Testis (tissue), 2 donors: ENCODE measurements at regions not wholly inside any gene's neighbourhood (a gene's known extent, or its start where the extent isn't known, plus 50 kb on each side); places are given as distances from the start of the nearest gene placed in this dataset.

ENCODE experiments used
- DNase-seq: peaks from one replicate; pipeline ENCODE4 v3.0.0-alpha.2; 2019
- H3K27ac ChIP-seq, 2 donors: fragments of 200-600 bp; sonication (generic); one replicate each; pipeline ENCODE4 v1.5.1; 2019
- H3K27me3 ChIP-seq: fragments of 200-600 bp; sonication (generic); one replicate; pipeline ENCODE4 v1.5.1; 2019
- H3K36me3 ChIP-seq: fragments of 200-600 bp; sonication (generic); one replicate; pipeline ENCODE4 v1.5.1; 2017; ENCODE audit warnings: low read depth; ENCODE audit errors: missing control alignments
- H3K4me1 ChIP-seq: fragments of 200-600 bp; sonication (generic); one replicate; pipeline ENCODE4 v1.5.1; 2019
- H3K4me3 ChIP-seq, 2 donors: fragments of 200-600 bp; sonication (generic); one replicate each; pipeline ENCODE4 v1.5.1; 2017 to 2019
- H3K9me3 ChIP-seq: fragments of 200-600 bp; sonication (generic); one replicate; pipeline ENCODE4 v1.5.1; 2017
- POLR2A ChIP-seq: fragments of 450-650 bp; IDR thresholded peaks from one replicate; pipeline ENCODE4 v1.6.1; 2017; ENCODE audit warnings: antibody characterized with exemption, mild to moderate bottlenecking, moderate library complexity
- WGBS, 2 donors: methylation state at CpG; one replicate each; pipeline ENCODE4 v1.1.5; 2018; 5-methylcytosine and 5-hydroxymethylcytosine counted together
- intact Hi-C: fragments of 100-400 bp; cut with DNase I; formaldehyde crosslinking; loops from one replicate; pipeline ENCODE4 v1.15.1; 2023; ENCODE audit warnings: low total_unique reads
- TF ChIP-seq, protein P1 (sequence below), 3 experiments: fragments of 450-650 bp in 2 of 3; fragments of 200-600 bp in 1 of 3; sonication (generic) in 1 of 3; IDR thresholded peaks; one replicate each; pipeline ENCODE4 v1.5.1; 2016 to 2019; ENCODE audit warnings: antibody characterized with exemption in 3 of 3, mild to moderate bottlenecking in 2 of 3, moderate library complexity in 1 of 3

DNA sequence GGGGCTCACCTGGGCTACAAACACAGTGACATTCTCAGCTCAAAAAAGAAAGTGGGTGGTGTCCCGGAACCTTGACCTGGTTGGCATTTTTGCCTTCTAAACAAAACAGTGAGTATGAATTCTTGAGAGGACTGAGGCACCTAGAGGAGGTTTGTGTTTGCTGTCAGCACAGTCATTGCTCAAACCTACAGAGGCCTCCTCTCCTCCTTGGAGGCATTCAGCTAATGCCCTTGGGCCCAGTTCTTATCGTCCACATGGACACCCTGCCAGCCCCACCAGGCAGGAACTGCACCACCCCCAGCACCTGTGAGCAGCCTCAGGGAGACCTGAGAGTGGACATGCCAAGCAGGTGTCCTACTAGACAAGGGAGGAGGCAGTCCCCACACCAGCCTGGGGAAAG lies 156.7 kb downstream of the SYK start:
- TF ChIP-seq, protein P1, sequence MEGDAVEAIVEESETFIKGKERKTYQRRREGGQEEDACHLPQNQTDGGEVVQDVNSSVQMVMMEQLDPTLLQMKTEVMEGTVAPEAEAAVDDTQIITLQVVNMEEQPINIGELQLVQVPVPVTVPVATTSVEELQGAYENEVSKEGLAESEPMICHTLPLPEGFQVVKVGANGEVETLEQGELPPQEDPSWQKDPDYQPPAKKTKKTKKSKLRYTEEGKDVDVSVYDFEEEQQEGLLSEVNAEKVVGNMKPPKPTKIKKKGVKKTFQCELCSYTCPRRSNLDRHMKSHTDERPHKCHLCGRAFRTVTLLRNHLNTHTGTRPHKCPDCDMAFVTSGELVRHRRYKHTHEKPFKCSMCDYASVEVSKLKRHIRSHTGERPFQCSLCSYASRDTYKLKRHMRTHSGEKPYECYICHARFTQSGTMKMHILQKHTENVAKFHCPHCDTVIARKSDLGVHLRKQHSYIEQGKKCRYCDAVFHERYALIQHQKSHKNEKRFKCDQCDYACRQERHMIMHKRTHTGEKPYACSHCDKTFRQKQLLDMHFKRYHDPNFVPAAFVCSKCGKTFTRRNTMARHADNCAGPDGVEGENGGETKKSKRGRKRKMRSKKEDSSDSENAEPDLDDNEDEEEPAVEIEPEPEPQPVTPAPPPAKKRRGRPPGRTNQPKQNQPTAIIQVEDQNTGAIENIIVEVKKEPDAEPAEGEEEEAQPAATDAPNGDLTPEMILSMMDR (IDR thresholded peaks at IDR 0.05) = no peak
- TF ChIP-seq POLR2A = no peak
- Histone ChIP-seq H3K36me3 (no peaks in the 10 kb centered on the region), H3K27ac (no peak overlapping the region), H3K4me1 (peaks cover 5% of the 10 kb centered on the region), H3K4me3 (no peak overlapping the region), H3K27me3 (no peaks in the 10 kb centered on the region), H3K9me3 (no peaks in the 10 kb centered on the region)
- no peak for DNase-seq
- 44 to 86% methylated on average over 1 to 2 of the region's 2 CpGs for WGBS, 2 donors
- intact Hi-C loops = no loop called here

DNA sequence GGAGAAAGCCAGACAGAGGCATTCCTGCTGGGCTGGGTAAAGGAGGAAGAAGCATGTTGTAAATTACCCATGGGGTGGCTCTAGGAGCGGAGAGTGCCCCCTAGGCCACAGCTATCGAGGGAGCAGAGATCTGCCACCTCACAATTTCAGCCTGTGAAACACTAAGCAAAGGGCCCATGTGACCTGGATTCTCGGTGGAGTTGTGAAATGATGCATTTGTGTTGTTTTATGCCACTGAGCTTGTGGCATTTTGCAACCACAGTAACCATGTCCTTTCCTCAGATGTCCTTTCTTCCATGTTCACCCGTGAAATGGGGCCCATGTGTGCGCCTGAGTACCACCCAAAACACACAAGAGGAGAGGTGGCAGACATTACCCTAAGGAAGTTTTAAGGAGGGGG lies 159.3 kb downstream of the SYK start:
- Histone ChIP-seq H3K4me1 (peaks cover 5% of the 10 kb centered on the region), H3K36me3 (no peaks in the 10 kb centered on the region), H3K27ac (no peak overlapping the region), H3K4me3 (no peak overlapping the region), H3K9me3 (no peaks in the 10 kb centered on the region), H3K27me3 (no peaks in the 10 kb centered on the region)
- intact Hi-C loops = no loop called here
- DNase-seq = no peak
- WGBS, 2 donors = 63 to 72% methylated on average over 5 of the region's 5 CpGs
- TF ChIP-seq POLR2A = no peak
- TF ChIP-seq, protein P1 (IDR thresholded peaks at IDR 0.05) = no peak

DNA sequence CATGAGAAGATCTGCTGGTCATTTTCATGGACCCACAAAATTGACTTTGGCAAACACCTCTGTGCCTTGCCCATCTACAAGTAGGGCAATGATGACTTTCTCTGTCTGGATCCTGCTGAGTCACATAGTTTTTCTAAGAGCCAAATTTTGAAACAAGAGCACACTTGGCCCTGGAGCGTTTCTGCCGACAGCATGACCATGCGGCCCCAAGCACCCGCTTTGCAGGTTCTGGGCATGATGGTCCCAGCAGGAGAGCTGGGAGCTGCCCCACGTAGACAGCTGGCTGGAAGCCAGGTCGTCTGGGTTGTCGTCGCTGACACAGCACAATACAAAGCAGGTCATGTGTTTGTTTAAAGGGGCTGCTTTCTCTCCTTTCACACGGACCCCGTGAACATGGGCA lies 159.8 kb downstream of the SYK start:
- no peaks in the 10 kb centered on the region for H3K36me3 ChIP-seq
- no peaks in the 10 kb centered on the region for H3K27me3 ChIP-seq
- WGBS, 2 donors = 49 to 58% methylated on average over 9 to 10 of the region's 10 CpGs
- no peak overlapping the region for H3K27ac ChIP-seq
- intact Hi-C loops = no loop called here
- TF ChIP-seq, protein P1 (IDR thresholded peaks at IDR 0.05) = no peak
- TF ChIP-seq POLR2A = no peak
- peaks cover 5% of the 10 kb centered on the region for H3K4me1 ChIP-seq
- H3K4me3 ChIP-seq = no peak overlapping the region
- H3K9me3 ChIP-seq = no peaks in the 10 kb centered on the region
- no peak for DNase-seq

DNA sequence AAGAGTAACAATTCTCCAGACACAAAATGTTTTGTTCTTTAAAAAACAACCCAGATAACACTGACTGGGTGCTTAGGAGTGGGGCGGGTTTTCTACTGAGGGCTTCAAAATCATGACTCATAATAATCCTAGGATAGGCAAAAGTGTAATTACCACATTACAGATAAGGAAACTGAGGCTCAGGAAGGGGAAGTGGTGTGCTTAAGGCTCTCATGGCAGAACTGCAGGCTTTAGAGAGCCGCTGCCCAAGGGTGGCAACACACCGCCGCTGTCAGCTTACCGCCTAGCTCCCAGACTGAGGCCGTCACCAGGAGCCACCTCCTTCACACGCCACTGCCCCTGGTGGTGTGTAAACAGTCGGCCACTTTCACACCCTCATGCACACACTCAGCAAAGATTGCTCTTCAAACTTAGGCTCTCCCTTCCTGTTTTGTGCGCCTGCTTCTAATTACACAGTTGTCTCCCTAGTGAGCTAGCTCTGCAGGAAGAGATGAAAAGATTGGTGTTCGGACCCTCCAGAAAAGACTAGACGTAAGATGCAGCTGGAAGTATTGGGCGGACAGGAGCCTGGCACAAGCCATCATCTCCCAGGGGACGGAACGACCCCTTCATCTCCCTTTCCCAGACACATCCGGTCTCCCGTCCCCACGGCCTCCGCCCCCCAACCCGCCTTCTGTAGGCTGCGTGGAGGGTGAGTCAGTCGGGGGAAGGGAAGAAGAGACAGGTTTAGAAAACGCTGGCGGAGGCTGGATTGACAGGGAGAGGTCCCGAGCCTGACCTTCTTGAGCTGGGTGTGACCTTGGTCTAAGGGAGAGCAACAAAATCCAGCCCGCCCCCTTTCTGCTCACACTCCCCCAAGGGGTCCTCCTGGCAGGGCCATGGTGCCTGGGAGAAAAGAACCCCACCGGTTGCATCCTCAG lies 162.7 kb downstream of the SYK start:
- peak overlapping the region in 1 of 2 donors; percentile 6 for H3K27ac ChIP-seq
- WGBS, 2 donors = 24 to 30% methylated on average over 24 to 26 of the region's 26 CpGs
- peak overlapping the region in 1 of 2 donors; percentile 8 for H3K4me3 ChIP-seq
- no peak for TF ChIP-seq POLR2A
- TF ChIP-seq, protein P1 (IDR thresholded peaks at IDR 0.05) = no peak
- H3K27me3 ChIP-seq = no peaks in the 10 kb centered on the region
- H3K4me1 ChIP-seq = no peaks in the 10 kb centered on the region
- DNase-seq = peak; percentile 53
- no peaks in the 10 kb centered on the region for H3K9me3 ChIP-seq
- intact Hi-C loops = no loop called here
- H3K36me3 ChIP-seq = no peaks in the 10 kb centered on the region
